ENCODE measurements at regions not wholly inside any gene's neighbourhood (a gene's known extent, or its start where the extent isn't known, plus 50 kb on each side); places are given as distances from the start of the nearest gene placed in this dataset.

DNA sequence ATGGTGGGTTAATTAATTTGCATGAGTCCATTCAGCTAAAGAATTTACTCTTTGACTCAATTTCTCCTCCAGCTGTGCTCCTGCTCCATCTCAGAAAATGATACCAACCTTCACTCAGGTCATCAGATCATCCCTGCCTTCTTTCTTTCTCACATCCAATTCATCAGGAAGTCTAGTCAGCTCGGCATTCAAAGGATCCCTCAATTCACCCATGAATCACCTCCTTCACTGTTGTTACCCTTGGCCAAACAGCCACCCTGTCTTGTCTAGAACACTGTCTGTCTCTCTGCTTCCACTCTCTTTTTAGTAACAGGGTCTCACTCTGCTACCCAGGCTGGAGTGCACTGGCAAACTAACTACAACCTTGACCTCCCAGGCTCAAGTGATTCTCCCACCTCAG is 337.4 kb upstream of the SFRP2 start:
- TF ChIP-seq, protein P1, sequence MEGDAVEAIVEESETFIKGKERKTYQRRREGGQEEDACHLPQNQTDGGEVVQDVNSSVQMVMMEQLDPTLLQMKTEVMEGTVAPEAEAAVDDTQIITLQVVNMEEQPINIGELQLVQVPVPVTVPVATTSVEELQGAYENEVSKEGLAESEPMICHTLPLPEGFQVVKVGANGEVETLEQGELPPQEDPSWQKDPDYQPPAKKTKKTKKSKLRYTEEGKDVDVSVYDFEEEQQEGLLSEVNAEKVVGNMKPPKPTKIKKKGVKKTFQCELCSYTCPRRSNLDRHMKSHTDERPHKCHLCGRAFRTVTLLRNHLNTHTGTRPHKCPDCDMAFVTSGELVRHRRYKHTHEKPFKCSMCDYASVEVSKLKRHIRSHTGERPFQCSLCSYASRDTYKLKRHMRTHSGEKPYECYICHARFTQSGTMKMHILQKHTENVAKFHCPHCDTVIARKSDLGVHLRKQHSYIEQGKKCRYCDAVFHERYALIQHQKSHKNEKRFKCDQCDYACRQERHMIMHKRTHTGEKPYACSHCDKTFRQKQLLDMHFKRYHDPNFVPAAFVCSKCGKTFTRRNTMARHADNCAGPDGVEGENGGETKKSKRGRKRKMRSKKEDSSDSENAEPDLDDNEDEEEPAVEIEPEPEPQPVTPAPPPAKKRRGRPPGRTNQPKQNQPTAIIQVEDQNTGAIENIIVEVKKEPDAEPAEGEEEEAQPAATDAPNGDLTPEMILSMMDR (IDR thresholded peaks at IDR 0.05): no peak
- no peak for TF ChIP-seq POLR2A (IDR thresholded peaks at IDR 0.05)

Data from testis (tissue), 2 donors.